Muscle of leg (tissue), 3 donors: ENCODE measurements at regions not wholly inside any gene's neighbourhood (a gene's known extent, or its start where the extent isn't known, plus 50 kb on each side); places are given as distances from the start of the nearest gene placed in this dataset.
"Not testable (repeated sequence)": the region's sequence is repeated elsewhere in the genome, so short reads cannot be mapped to it uniquely, and the experiment has no call there.

Source experiments
- DNase-seq: peaks from one replicate; pipeline ENCODE4 v3.0.0; 2013
- H3K27ac ChIP-seq: one replicate; pipeline ENCODE4 v1.5.1; 2013; ENCODE audit warnings: mild to moderate bottlenecking, low read length, control low read depth
- H3K27me3 ChIP-seq: one replicate; pipeline ENCODE4 v1.6.1; 2013; ENCODE audit warnings: low read length; ENCODE audit not compliant: control insufficient read depth, insufficient read depth
- H3K36me3 ChIP-seq: one replicate; pipeline ENCODE4 v1.6.1; 2013; ENCODE audit warnings: low read length; ENCODE audit not compliant: control insufficient read depth, insufficient read depth
- H3K4me1 ChIP-seq: one replicate; pipeline ENCODE4 v1.6.1; 2013; ENCODE audit warnings: low read length; ENCODE audit not compliant: control insufficient read depth, insufficient read depth
- H3K4me3 ChIP-seq: one replicate; pipeline ENCODE4 v1.5.1; 2013; ENCODE audit warnings: low read length, control low read depth
- H3K9me3 ChIP-seq: replicated peaks from 2 replicates; pipeline ENCODE4 v1.6.1; 2013; ENCODE audit warnings: low read depth, low read length; ENCODE audit not compliant: control insufficient read depth
- WGBS: methylation state at CpG from one replicate; pipeline ENCODE4 v1.1.5; 2013; ENCODE audit warnings: missing lambda C conversion rate; ENCODE audit not compliant: insufficient coverage; 5-methylcytosine and 5-hydroxymethylcytosine counted together

DNA sequence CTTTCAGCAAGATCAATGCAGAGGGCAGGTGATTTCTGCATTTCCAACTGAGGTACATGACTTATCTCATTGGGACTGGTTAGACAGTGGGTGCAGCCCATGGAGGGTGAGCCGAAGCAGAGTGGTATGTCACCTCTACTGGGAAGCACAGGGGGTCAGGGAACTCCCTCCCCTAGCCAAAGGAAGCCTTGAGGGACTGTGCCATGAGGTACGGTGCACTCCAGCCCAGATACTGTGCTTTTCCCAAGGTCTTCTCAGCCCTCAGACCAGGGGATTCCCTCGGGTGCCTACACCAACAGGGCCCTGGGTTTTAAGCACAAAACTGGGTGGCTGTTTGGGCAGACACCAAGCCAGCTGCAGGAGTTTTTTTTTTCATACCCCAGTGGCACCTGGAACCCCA lies 329.5 kb upstream of the TMEFF2 start:
- H3K27me3 ChIP-seq, H3K9me3 ChIP-seq, DNase-seq, H3K27ac ChIP-seq, H3K36me3 ChIP-seq, H3K4me1 ChIP-seq, H3K4me3 ChIP-seq: not testable (repeated sequence)
- 62% methylated on average over 3 of the region's 3 CpGs for WGBS

DNA sequence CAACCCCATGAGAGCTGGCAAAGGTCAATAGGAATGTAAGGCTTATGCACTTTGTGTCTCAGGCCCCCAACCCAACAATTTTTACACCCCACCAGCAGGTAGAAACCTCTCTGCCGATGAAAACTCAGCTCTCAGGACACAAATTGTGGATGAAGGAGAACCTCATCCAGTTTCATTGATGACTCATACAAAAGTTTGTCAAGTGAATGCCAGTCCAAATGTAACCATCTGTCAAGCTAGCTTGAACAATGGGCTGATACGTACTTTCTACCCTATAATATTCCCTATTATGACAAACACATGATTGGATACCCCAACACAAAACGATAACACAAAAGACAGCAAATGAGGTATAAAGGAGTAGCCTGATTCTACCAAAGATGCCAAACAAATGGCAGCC lies 321.2 kb upstream of the TMEFF2 start:
- no peaks in the 10 kb centered on the region for H3K4me1 ChIP-seq
- H3K27ac ChIP-seq: no peak overlapping the region
- H3K9me3 ChIP-seq: no peaks in the 10 kb centered on the region
- WGBS: no CpG with 5 or more reads among the region's 3 CpGs
- no peaks in the 10 kb centered on the region for H3K27me3 ChIP-seq
- no peaks in the 10 kb centered on the region for H3K36me3 ChIP-seq
- no peak overlapping the region for H3K4me3 ChIP-seq
- no peak for DNase-seq

DNA sequence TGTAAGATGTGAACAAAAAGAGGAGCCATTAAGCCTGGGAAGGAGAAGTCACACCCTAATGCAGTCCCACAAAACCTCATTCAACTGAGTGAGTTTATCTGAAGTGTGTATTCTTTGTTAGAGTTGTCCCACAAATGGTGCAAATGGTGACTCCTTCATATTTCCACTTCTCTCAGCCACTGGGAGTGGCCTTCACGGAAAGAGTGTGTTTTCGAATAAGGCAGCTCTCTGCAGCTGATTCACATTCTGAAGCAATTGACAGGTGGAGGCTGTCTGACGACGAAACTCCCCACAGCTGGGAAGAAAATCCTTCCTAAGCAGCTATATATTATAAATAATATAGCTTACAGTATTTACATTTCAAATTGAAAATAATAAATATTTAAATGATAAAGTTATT lies 318.8 kb upstream of the TMEFF2 start:
- no peak overlapping the region for H3K27ac ChIP-seq
- no CpG with 5 or more reads among the region's 4 CpGs for WGBS
- H3K9me3 ChIP-seq: no peaks in the 10 kb centered on the region
- DNase-seq: peak; percentile 7
- no peaks in the 10 kb centered on the region for H3K27me3 ChIP-seq
- H3K4me3 ChIP-seq: no peak overlapping the region
- H3K36me3 ChIP-seq: no peaks in the 10 kb centered on the region
- H3K4me1 ChIP-seq: no peaks in the 10 kb centered on the region

DNA sequence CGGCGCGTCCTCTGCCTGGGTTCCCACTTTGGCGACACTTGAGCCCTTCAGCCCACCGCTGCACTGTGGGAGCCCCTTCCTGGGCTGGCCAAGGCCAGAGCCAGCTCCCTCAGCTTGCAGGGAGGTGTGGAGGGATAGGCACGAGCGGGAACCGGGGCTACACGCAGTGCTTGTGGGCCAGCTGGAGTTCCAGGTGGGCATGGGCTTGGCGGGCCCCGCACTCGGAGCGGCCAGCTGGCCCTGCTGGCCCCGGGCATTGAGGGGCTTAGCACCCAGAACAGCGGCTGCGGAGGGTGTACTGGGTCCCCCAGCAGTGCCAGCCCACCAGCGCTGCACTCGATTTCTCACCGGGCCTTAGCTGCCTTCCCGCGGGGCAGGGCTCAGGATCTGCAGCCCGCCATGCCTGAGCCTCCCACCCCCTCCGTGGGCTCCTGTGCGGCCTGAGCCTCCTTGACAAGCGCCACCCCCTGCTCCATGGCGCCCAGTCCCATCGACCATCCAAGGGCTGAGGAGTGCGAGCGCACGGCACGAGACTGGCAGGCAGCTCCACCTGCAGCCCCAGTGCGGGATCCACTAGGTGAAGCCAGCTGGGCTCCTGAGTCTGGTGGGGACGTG lies 313.2 kb upstream of the TMEFF2 start:
- not testable (repeated sequence) for H3K36me3 ChIP-seq, H3K4me1 ChIP-seq, H3K9me3 ChIP-seq, H3K27me3 ChIP-seq, H3K27ac ChIP-seq, H3K4me3 ChIP-seq, DNase-seq
- 92% methylated on average over 18 of the region's 33 CpGs for WGBS

DNA sequence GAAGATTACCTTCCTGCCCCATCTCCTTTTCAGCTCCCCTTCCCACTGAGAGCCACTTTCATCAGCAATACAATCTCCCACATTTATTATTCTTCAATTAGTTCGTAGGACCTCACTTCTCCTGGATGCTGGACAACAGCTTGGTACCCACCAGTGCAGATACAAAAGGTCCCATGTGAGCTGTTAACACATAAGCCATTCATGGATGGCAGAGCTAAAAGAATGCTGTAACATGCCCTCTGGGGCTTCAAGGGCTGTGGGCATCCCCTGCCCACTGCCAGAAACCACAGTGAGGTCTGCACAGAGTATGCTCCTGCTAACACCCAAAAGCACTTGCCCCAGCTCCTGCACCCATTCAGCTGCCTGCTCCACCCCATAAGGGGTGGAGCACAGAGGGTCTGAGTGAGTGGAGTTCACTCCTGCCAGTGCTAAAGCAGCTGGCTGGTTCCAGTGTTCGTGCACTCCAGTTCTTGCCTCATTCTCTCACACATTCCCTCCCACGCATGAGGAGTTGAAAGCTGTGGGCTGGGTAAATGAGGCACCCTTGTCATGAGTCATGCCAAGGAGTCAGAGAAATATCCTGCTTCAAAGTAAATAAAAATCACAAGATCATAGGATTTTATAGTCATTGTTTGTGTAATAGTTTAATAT lies 305.9 kb upstream of the TMEFF2 start:
- no peak for DNase-seq
- WGBS: 74% methylated on average over 2 of the region's 3 CpGs
- no peaks in the 10 kb centered on the region for H3K36me3 ChIP-seq
- no peaks in the 10 kb centered on the region for H3K9me3 ChIP-seq
- H3K27me3 ChIP-seq: no peaks in the 10 kb centered on the region
- no peak overlapping the region for H3K27ac ChIP-seq
- H3K4me3 ChIP-seq: no peak overlapping the region
- H3K4me1 ChIP-seq: no peaks in the 10 kb centered on the region

DNA sequence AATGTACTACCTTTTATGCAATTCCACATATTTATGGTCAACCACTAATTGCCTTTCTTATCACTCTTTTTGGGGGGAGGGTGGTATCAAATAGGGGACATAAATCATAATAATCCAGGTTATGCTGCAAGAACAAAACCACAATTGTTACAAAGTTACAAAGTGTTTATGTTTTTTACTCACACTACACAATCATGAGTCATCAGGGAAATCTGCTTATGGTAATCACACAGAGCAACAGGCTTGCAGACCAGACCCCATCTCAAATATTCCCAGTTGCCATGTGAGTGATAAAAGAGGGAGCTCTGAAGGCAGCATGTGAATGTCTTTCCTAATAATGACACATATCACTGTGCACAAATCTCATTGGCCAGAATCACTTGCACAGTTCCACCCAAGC lies 304.7 kb upstream of the TMEFF2 start:
- H3K27ac ChIP-seq: no peak overlapping the region
- DNase-seq: no peak
- H3K27me3 ChIP-seq: no peaks in the 10 kb centered on the region
- no peak overlapping the region for H3K4me3 ChIP-seq
- no peaks in the 10 kb centered on the region for H3K4me1 ChIP-seq
- no peaks in the 10 kb centered on the region for H3K9me3 ChIP-seq
- H3K36me3 ChIP-seq: no peaks in the 10 kb centered on the region

DNA sequence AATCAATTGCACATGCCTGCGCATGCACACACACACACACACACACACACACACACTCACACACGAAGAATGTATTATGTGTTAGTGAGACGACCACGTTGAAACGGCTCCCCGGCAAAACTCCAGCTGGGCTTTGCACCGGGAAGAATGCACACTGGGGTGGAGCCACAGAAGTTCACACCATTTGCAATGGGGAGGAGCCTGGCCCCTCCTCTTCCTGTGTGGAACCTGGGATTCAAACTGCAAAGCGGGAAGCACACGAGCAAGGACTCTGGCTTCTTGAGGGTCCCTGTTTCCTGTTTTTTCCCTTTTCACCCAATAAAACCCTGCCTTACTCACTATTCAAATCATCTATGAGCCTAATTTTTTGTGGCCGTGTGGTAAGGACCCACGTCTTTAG lies 304.0 kb upstream of the TMEFF2 start:
- Histone ChIP-seq H3K4me3 (no peak overlapping the region), H3K27me3 (no peaks in the 10 kb centered on the region), H3K4me1 (no peaks in the 10 kb centered on the region), H3K9me3 (no peaks in the 10 kb centered on the region), H3K27ac (no peak overlapping the region), H3K36me3 (no peaks in the 10 kb centered on the region)
- WGBS: 47% methylated on average over 7 of the region's 11 CpGs
- no peak for DNase-seq

DNA sequence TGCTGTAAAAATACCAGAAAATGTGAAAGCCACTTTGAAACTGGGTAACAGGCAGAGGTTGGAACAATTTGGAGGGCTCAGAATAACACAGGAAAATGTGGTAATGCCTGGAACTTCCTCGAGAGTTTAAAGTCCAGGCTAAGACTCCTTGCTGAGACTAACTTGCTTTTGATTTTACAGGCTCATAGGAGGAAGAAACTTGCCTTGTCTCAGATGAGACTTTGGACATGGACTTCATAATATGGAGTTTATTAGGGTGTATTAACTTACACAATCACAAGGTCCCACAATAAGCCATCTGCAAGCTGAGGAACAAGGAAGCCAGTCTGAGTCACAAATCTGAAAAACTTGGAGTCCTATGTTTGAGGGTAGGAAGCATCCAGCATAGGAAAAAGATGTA lies 293.4 kb upstream of the TMEFF2 start:
- not testable (repeated sequence) for DNase-seq, H3K9me3 ChIP-seq, H3K27me3 ChIP-seq, H3K4me1 ChIP-seq, H3K4me3 ChIP-seq, H3K36me3 ChIP-seq, H3K27ac ChIP-seq
- WGBS: 57% methylated on average over 1 of the region's 1 CpG

DNA sequence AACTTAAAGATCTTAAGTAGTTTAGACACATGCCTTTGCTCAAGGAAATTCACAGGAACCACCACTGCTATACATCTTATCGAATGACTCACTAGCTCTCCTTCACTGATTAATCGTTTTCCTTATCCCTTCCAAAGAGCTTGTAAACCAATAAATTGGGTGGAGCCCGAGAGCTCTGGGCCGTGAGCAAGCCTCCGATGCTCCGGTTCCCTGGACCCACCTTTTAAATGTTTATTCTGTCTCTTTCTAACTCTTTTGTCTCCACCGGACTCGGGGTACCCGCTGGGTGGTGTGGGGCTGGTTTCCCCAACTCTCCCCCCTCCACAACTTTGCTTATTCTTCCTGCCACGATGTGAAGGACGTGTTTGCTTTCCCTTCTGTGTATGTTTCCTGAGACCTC lies 292.9 kb upstream of the TMEFF2 start:
- H3K4me3 ChIP-seq: no peak overlapping the region
- 90% methylated on average over 4 of the region's 11 CpGs for WGBS
- DNase-seq: no peak
- H3K4me1 ChIP-seq: no peaks in the 10 kb centered on the region
- no peaks in the 10 kb centered on the region for H3K36me3 ChIP-seq
- no peaks in the 10 kb centered on the region for H3K27me3 ChIP-seq
- H3K9me3 ChIP-seq: no peaks in the 10 kb centered on the region
- no peak overlapping the region for H3K27ac ChIP-seq

DNA sequence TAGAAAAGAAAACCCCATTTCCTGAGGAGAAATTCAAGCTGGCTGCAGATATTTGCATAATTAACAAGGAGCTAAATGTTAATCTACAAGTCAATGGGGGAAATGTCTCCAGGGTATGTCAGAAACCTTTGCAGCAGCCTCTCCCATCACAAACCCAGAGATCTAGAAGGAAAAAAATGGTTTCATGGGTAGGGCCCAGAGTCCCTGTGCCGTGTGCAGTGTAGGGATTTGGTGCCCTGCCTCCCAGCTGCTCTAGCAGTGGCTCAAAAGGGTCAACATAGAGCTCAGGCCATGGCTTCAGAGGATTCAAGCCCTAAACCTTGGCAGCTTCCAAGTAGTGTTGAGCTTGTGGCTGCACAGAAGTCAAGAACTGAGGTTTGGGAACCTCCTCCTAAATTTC lies 290.2 kb upstream of the TMEFF2 start:
- DNase-seq: no peak
- no peaks in the 10 kb centered on the region for H3K9me3 ChIP-seq
- no peak overlapping the region for H3K27ac ChIP-seq
- WGBS: 58% methylated on average over 1 of the region's 1 CpG
- H3K27me3 ChIP-seq: no peaks in the 10 kb centered on the region
- no peaks in the 10 kb centered on the region for H3K4me1 ChIP-seq
- H3K4me3 ChIP-seq: no peak overlapping the region
- no peaks in the 10 kb centered on the region for H3K36me3 ChIP-seq

DNA sequence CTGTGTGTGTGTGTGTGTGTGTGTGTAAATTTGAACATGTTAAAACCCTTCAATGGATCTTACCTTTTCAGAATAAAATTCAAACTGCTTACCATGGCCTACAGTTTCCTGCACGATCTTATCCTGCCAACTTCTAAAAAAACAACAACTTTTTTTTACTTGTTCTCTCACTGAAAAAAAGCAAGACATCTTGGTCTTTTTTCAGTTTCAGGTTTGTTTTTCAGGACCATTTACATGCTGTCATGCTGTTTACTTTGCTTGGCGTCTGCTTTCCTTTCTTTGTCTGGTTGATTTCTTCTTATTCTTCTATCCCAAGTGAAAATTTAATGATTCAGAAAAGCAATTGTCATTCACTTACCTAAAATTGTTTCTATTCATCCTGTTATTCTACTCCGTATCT lies 286.3 kb upstream of the TMEFF2 start:
- H3K4me3 ChIP-seq: no peak overlapping the region
- DNase-seq: no peak
- no peaks in the 10 kb centered on the region for H3K27me3 ChIP-seq
- no peaks in the 10 kb centered on the region for H3K36me3 ChIP-seq
- peaks cover 4% of the 10 kb centered on the region for H3K9me3 ChIP-seq
- H3K4me1 ChIP-seq: no peaks in the 10 kb centered on the region
- H3K27ac ChIP-seq: no peak overlapping the region
- WGBS: 86% methylated on average over 1 of the region's 3 CpGs
